Neural progenitor cell (in vitro differentiated cells): ENCODE measurements at regions not wholly inside any gene's neighbourhood (a gene's known extent, or its start where the extent isn't known, plus 50 kb on each side); places are given as distances from the start of the nearest gene placed in this dataset.

Experiments used
- DNase-seq: peaks from one replicate; pipeline ENCODE4 v3.0.0-alpha.2; 2016; ENCODE audit warnings: low spot score
- H2AFZ ChIP-seq: fragments of 200-600 bp; sonication (generic); replicated peaks from 2 replicates; pipeline ENCODE4 v1.6.1; 2016; ENCODE audit warnings: antibody characterized with exemption
- H3F3A ChIP-seq: fragments of 200-600 bp; sonication (generic); 2 replicates; pipeline ENCODE4 v1.6.1; 2016; ENCODE audit warnings: antibody characterized with exemption, low read depth
- H3K27ac ChIP-seq: fragments of 200-600 bp; sonication (generic); 2 replicates; pipeline ENCODE4 v1.5.1; 2016; ENCODE audit warnings: mild to moderate bottlenecking
- H3K27me3 ChIP-seq: fragments of 200-600 bp; sonication (generic); 2 replicates; pipeline ENCODE4 v1.6.1; 2016; ENCODE audit warnings: mild to moderate bottlenecking, moderate library complexity
- H3K36me3 ChIP-seq: fragments of 200-600 bp; sonication (generic); 2 replicates; pipeline ENCODE4 v1.5.1; 2016
- H3K4me1 ChIP-seq: fragments of 200-600 bp; sonication (generic); 2 replicates; pipeline ENCODE4 v1.6.1; 2016; ENCODE audit warnings: mixed run types
- H3K4me2 ChIP-seq: fragments of 200-600 bp; sonication (generic); 2 replicates; pipeline ENCODE4 v1.6.1; 2016
- H3K4me3 ChIP-seq: fragments of 200-600 bp; sonication (generic); 2 replicates; pipeline ENCODE4 v1.5.1; 2016
- H3K79me2 ChIP-seq: fragments of 200-600 bp; sonication (generic); 2 replicates; pipeline ENCODE4 v1.6.1; 2016; ENCODE audit warnings: low read depth
- H3K9ac ChIP-seq: fragments of 200-600 bp; sonication (generic); 2 replicates; pipeline ENCODE4 v1.6.1; 2016
- H3K9me3 ChIP-seq: fragments of 200-600 bp; sonication (generic); 2 replicates; pipeline ENCODE4 v1.5.1; 2016; ENCODE audit warnings: low read depth
- H4K20me1 ChIP-seq: fragments of 200-600 bp; sonication (generic); 2 replicates; pipeline ENCODE4 v1.6.1; 2016; ENCODE audit warnings: low read depth
- H3K27ac Mint-ChIP-seq: 3 replicates; pipeline ENCODE4 v1.8.0; 2021; ENCODE audit warnings: mixed read lengths
- H3K27me3 Mint-ChIP-seq: 2 replicates; pipeline ENCODE4 v1.8.0; 2022; ENCODE audit warnings: low read depth, mild to moderate bottlenecking, inconsistent platforms, moderate library complexity, mixed read lengths; ENCODE audit not compliant: insufficient read depth
- H3K36me3 Mint-ChIP-seq: 3 replicates; pipeline ENCODE4 v1.8.0; 2021; ENCODE audit warnings: mixed read lengths
- H3K4me1 Mint-ChIP-seq: 3 replicates; pipeline ENCODE4 v1.8.0; 2021; ENCODE audit warnings: mixed read lengths
- H3K4me3 Mint-ChIP-seq: 3 replicates; pipeline ENCODE4 v1.8.0; 2021; ENCODE audit warnings: mild to moderate bottlenecking, moderate library complexity, mixed read lengths
- H3K9me3 Mint-ChIP-seq: 3 replicates; pipeline ENCODE4 v1.8.0; 2020; ENCODE audit warnings: mixed read lengths
- EZH2 ChIP-seq: fragments of 200-600 bp; sonication (generic); IDR thresholded peaks from 2 replicates; pipeline ENCODE4 v1.6.1; 2017; ENCODE audit warnings: antibody characterized with exemption, mild to moderate bottlenecking, moderate library complexity
- EZH2phosphoT487 ChIP-seq: fragments of 200-600 bp; sonication (generic); IDR thresholded peaks from 2 replicates; pipeline ENCODE4 v1.6.1; 2017; ENCODE audit warnings: antibody characterized with exemption
- TF ChIP-seq, protein P1 (sequence below): fragments of 200-600 bp; sonication (generic); IDR thresholded peaks from 2 replicates; pipeline ENCODE4 v1.5.1; 2017; ENCODE audit warnings: antibody characterized with exemption, mild to moderate bottlenecking

- Histone ChIP-seq H3K36me3 (no peaks in the 10 kb centered on the region), H3K4me3 (no peak overlapping the region), H2AFZ (no peak overlapping the region), H3K27ac (no peak overlapping the region), H3K79me2 (no peaks in the 10 kb centered on the region), H3K9me3 (no peaks in the 10 kb centered on the region), H3K4me2 (no peak overlapping the region), H4K20me1 (no peaks in the 10 kb centered on the region), H3K9ac (no peak overlapping the region), H3K4me1 (no peaks in the 10 kb centered on the region), H3K27me3 (no peaks in the 10 kb centered on the region), H3F3A (no peaks in the 10 kb centered on the region)
- Mint-ChIP-seq H3K4me1 (peaks cover 6% of the 10 kb centered on the region), H3K9me3 (peaks cover 6% of the 10 kb centered on the region), H3K4me3 (no peak overlapping the region), H3K36me3 (no peaks in the 10 kb centered on the region), H3K27me3 (no peaks in the 10 kb centered on the region), H3K27ac (no peak overlapping the region)
- TF ChIP-seq, protein P1, sequence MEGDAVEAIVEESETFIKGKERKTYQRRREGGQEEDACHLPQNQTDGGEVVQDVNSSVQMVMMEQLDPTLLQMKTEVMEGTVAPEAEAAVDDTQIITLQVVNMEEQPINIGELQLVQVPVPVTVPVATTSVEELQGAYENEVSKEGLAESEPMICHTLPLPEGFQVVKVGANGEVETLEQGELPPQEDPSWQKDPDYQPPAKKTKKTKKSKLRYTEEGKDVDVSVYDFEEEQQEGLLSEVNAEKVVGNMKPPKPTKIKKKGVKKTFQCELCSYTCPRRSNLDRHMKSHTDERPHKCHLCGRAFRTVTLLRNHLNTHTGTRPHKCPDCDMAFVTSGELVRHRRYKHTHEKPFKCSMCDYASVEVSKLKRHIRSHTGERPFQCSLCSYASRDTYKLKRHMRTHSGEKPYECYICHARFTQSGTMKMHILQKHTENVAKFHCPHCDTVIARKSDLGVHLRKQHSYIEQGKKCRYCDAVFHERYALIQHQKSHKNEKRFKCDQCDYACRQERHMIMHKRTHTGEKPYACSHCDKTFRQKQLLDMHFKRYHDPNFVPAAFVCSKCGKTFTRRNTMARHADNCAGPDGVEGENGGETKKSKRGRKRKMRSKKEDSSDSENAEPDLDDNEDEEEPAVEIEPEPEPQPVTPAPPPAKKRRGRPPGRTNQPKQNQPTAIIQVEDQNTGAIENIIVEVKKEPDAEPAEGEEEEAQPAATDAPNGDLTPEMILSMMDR = no peak
- no peak for TF ChIP-seq EZH2phosphoT487
- no peak for TF ChIP-seq EZH2
- no peak for DNase-seq
These were observed 151.3 kb downstream of the BTG1 start for GRCh38 chr12:91994208-91994797.

- no peak for DNase-seq
- no peaks in the 10 kb centered on the region for H3K27me3 Mint-ChIP-seq
- Histone ChIP-seq H3K27me3 (no peaks in the 10 kb centered on the region), H3K9me3 (no peaks in the 10 kb centered on the region), H3F3A (no peaks in the 10 kb centered on the region), H3K4me1 (no peaks in the 10 kb centered on the region), H3K4me3 (no peak overlapping the region), H3K4me2 (no peak overlapping the region), H3K79me2 (no peaks in the 10 kb centered on the region), H3K9ac (no peak overlapping the region), H2AFZ (no peak overlapping the region), H3K36me3 (no peaks in the 10 kb centered on the region), H4K20me1 (no peaks in the 10 kb centered on the region), H3K27ac (no peak overlapping the region)
- H3K9me3 Mint-ChIP-seq = peaks cover 3% of the 10 kb centered on the region
- no peak overlapping the region for H3K4me3 Mint-ChIP-seq
- H3K36me3 Mint-ChIP-seq = no peaks in the 10 kb centered on the region
- H3K27ac Mint-ChIP-seq = peak overlapping the region; percentile 18
- TF ChIP-seq EZH2 = no peak
- no peak for TF ChIP-seq EZH2phosphoT487
- TF ChIP-seq, protein P1 = no peak
- H3K4me1 Mint-ChIP-seq = peaks cover 6% of the 10 kb centered on the region
These were observed 152.2 kb downstream of the BTG1 start for GRCh38 chr12:91993287-91994017.

DNA sequence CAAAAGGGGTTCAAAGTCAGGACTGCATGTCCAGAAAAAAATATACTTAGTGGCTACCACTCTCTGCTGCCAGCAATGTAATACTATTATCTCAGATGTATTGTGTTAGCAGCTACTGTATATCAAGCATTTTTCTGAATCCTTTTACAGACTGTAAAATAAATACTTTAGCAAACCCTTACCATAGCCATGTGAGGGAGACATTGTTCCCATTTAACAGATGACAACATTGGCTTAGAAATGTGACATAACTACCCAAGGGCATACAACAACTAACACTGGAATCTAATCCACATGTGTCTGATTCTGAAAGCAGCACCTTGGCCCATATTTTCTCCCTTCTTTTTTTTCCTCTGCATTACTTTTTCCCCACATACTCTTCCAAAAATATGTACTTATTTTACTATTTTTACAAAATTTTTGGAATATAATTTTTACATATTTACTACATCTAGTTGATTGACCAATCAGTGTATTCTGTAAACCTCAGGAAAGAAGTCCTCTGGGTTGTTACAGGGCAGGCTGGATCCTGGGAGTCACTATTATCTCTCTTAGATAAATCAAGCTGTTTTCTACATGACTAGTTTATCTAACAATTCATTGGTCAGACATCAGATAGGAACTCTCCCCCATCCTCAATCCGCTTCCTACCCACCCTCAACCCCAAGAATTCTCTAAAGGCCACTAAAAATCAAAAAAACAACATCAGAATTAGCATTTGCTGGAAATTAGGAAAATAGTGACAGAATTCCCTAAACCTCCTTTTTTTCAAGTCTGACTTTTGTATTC, 154.1 kb downstream of the BTG1 start:
- no peaks in the 10 kb centered on the region for H3K27me3 Mint-ChIP-seq
- Histone ChIP-seq H4K20me1 (no peaks in the 10 kb centered on the region), H3K4me1 (peaks cover 3% of the 10 kb centered on the region), H3K27me3 (no peaks in the 10 kb centered on the region), H3K36me3 (no peaks in the 10 kb centered on the region), H3K79me2 (no peaks in the 10 kb centered on the region), H3K4me2 (no peak overlapping the region), H3K9me3 (no peaks in the 10 kb centered on the region), H3K27ac (no peak overlapping the region), H3F3A (no peaks in the 10 kb centered on the region), H3K9ac (no peak overlapping the region), H2AFZ (no peak overlapping the region), H3K4me3 (no peak overlapping the region)
- no peak for TF ChIP-seq EZH2phosphoT487
- TF ChIP-seq EZH2 = no peak
- TF ChIP-seq, protein P1 = no peak
- no peak overlapping the region for H3K4me3 Mint-ChIP-seq
- no peak overlapping the region for H3K27ac Mint-ChIP-seq
- no peak for DNase-seq
- H3K9me3 Mint-ChIP-seq = no peaks in the 10 kb centered on the region
- H3K4me1 Mint-ChIP-seq = peaks cover 9% of the 10 kb centered on the region
- no peaks in the 10 kb centered on the region for H3K36me3 Mint-ChIP-seq
